ENCODE measurements at regions not wholly inside any gene's neighbourhood (a gene's known extent, or its start where the extent isn't known, plus 50 kb on each side); places are given as distances from the start of the nearest gene placed in this dataset.

GRCh38 chr4:72901553-72901952 is 168.0 kb downstream of the COX18 start:
- TF ChIP-seq CTCF (IDR thresholded peaks at IDR 0.05; ENCODE audit: insufficient read depth, missing control alignments), result no peak
- DNase-seq (ENCODE audit: insufficient read length, low spot score) (no peak), FAIRE-seq (no peak)

DNA sequence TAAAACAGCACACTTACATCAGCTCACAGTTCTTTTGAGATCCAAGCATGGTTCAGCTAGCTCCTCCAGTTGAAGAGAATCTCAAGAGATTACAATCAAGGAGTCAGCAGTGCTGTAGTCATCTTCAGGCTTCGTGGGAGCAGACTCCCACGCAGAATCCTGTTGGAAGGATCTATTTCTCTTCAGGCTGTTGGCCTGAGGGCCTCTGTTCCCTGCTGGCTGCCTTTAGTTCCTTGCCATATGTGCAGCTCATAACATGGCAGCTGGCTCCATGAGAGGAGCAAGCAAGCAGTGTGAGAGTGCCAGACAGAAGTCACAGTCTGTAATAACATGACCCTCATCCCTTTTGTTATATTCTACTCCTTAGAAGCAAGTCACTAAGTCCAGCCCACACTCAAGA is 168.6 kb downstream of the COX18 start:
- no peak for TF ChIP-seq CTCF (IDR thresholded peaks at IDR 0.05; ENCODE audit: insufficient read depth, missing control alignments)
- DNase-seq (ENCODE audit: insufficient read length, low spot score) (no peak), FAIRE-seq (no peak)

DNA sequence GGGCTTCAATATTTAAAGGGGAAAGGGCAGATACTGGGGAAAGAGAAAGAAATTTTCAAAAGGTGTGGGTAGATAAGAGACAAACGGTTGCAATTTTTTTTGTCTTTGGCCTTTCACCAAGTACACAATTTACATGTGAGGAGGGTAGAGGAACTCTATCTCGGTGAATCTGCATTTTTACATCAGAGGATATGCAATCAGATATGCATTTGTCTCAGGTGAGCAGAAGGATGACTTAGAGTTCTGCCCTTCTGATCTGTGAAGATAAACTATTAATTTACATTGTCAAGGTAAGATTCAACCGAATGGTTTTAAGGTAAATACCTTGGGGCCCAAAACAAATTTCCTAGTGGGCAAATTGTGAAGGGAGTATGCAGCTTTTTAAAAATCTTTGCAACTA is 169.9 kb downstream of the COX18 start:
- DNase-seq (ENCODE audit: insufficient read length, low spot score) (no peak), FAIRE-seq (no peak)
- no peak for TF ChIP-seq CTCF (IDR thresholded peaks at IDR 0.05; ENCODE audit: insufficient read depth, missing control alignments)

DNA sequence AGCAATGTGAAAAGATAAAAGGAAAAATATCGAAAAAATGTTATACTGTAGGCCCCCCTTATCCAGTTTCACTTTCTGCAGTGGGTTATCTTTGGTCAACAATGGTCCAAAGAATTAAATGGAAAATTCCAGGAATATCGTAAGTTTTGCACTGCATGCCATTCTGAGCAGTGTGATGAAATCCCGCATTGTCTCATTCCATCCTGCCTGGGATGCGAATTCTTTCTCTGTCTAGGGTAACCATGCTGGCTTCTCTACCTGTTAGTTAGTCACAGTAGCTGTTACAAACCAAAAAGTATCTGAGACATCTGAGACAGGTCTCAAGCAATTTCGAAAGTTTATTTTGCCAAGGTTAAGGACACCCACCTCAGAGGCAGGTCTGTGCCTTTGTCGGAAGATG is 170.3 kb downstream of the COX18 start:
- FAIRE-seq, result no peak
- no peak for DNase-seq (ENCODE audit: insufficient read length, low spot score)
- no peak for TF ChIP-seq CTCF (IDR thresholded peaks at IDR 0.05; ENCODE audit: insufficient read depth, missing control alignments)

- DNase-seq (ENCODE audit: insufficient read length, low spot score), result no peak
- TF ChIP-seq CTCF (IDR thresholded peaks at IDR 0.05; ENCODE audit: insufficient read depth, missing control alignments), result no peak
- no peak for FAIRE-seq
Measured at GRCh38 chr4:72896515-72896914, 173.0 kb downstream of the COX18 start.

DNA sequence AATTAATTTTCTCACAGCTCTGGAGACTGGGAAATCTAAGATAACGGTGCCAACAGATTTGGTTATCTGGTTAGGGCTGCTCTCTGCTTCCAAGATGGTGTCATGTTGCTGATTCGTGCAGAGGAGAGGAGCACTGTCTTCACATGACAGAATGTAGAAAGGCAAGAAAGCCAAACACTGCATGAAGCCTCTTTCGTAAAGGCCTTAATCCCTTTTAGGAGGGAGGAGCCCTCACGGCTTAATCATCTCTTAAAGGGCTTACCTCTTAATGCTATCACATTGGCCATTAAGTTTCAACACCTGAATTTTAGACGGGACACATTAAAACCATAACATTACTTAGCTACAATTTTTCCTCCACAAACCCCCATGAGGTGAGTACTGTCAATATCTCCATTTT is 174.1 kb downstream of the COX18 start:
- no peak for TF ChIP-seq CTCF (IDR thresholded peaks at IDR 0.05; ENCODE audit: insufficient read depth, missing control alignments)

GRCh38 chr4:72893354-72894066 is 176.0 kb downstream of the COX18 start:
- DNase-seq (ENCODE audit: insufficient read length, low spot score) (no peak), FAIRE-seq (no peak)
- no peak for TF ChIP-seq CTCF (IDR thresholded peaks at IDR 0.05; ENCODE audit: insufficient read depth, missing control alignments)

More for the DNA sequence above, 174.1 kb downstream of the COX18 start:
- DNase-seq (ENCODE audit: insufficient read length, low spot score) (peak; percentile 20), FAIRE-seq (peak; percentile 99)
